Dedifferentiated amniotic fluid mesenchymal stem cell (primary cell): ENCODE measurements at regions not wholly inside any gene's neighbourhood (a gene's known extent, or its start where the extent isn't known, plus 50 kb on each side); places are given as distances from the start of the nearest gene placed in this dataset.

Source experiments
- DNase-seq: peaks from one replicate; pipeline ENCODE4 v3.0.0-alpha.2; 2016; ENCODE audit errors: extremely low spot score

DNA sequence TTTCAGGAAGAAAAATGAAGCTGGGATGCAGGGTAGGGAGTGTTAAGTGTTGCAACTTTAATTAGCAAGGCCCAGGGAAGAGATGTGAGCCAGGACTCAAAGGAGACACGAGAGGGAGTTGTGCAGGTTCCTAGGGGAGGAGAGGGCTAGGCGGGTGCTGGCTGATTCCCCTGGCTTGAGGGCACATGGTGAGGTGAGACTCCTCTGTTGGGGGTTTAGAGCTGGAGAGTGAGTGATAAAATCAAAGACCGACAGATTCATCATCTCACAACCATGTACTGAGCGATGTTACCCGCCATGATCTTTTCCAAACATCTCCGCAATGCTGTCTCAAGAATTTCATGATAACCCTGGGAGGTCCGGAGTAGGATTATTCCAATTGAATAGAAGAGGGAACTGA lies 161.8 kb upstream of the CSF3R start:
- DNase-seq = no peak

DNA sequence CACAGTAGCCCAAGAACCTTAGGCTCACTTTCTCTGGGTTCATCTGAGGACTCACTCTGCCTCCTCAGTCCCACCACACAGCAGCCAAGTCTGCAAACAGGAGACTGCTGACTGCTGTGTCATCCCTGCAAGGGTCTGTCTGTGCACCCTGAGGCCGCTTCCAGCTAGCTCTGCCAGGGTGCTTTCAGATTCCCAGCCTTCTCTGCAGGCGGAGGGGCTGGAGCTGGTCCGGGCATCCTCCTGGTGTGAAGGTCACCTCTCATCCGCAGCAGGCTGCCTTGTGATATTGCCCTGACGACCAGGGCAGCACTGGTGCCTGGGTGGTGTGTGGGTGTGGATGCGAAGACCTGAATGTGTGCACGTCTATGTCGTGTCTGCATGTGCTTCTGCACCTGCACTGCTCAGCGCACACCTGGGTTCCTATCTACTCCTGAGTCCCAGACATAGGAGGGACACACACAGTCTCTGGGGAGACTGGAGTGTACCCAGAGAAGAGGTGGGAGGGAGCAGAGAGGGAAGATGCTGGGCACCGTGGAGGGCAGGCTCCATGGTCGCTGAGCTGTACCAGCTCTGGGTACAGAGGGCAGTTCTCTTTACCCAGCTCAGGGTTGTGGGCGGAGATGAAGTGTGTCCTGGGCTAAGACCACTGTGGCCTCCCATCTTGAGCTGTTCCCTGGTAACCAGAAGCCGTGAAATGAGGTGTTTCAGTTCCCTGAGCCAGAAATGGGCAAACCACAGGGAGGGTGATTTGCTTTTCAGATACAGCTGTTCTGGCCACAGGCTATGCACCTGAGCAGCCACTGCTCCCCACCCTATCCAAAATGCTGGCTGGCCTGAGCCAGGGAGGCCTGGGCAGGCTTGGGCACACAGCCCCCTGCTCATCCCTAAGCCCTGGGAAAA lies 160.9 kb upstream of the CSF3R start:
- DNase-seq = no peak

DNA sequence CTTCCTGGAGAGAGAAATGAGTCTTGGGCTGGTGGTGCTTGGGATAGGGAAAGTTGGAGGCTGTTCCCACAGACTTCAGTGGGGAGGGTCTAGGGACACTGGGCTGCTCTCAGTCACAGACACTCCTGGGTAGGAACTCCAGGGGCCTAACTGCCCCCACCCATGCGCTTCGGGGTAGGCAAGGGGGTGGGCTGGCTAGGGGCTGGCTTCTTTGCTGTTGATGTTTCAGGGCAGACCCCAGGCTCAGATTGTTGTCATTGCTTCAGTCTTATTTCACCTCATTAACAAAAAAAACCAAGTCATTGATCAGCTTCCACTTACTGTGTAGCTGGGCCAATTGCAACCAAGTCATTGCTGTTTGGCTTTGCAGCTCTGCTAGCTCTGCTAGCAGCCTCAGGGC lies 160.1 kb upstream of the CSF3R start:
- DNase-seq = no peak

DNA sequence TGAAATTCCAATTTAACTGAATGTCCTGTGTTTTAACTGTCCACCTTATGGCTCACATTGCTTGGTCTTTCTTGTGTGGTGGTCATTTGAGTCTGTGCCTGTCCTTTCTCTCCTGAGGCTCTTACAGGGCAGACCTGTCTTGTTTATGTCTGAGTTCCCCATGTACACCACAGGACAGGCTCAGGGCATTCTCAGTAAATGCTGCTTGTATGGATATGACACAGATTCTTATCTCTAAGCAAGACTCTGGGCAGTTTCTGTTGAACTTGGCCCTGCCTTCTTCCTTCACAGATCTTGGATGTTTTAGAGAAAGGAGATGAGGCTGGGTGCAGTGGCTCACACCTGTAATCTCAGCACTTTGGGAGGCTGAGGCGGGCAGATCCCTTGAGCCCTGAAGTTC lies 159.1 kb upstream of the CSF3R start:
- DNase-seq = no peak

DNA sequence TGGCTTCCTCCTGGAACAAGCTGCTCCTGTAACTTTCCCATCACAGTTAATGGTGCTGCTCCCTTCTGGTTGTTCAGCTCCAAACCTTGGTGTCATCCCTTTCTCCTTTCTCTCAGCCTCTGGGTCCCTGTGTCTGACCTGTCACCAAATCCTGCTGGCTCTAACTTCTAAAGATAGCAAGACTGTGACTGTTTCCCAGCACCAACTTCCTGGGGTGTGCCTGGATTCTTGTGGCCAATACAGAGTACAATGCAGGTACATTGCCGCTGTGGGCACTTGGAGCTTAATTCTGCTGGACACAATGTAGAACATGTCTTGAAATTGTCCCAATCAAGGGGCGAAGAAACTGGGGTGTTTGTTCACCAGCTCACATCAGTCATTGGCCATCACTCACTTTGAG lies 156.7 kb upstream of the CSF3R start:
- no peak for DNase-seq

DNA sequence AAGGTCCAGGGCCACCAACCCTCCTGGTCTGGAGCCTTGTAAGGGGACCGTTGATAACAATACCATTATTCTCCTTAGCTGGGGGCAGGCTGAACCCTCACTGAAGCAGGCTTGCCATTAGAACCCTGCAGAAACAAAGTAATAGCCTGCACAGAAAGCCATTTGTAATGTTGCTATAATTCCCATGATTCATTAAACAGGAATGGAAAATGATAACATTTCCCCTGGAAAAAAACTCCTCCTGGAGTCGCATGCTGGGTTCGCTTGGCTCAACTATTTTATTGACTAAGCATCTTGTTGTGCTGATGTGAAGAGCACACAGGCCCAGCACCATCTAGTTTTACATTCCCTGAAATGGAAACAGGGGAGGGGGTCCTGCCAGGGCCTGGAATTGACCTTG lies 155.6 kb upstream of the CSF3R start:
- no peak for DNase-seq

DNA sequence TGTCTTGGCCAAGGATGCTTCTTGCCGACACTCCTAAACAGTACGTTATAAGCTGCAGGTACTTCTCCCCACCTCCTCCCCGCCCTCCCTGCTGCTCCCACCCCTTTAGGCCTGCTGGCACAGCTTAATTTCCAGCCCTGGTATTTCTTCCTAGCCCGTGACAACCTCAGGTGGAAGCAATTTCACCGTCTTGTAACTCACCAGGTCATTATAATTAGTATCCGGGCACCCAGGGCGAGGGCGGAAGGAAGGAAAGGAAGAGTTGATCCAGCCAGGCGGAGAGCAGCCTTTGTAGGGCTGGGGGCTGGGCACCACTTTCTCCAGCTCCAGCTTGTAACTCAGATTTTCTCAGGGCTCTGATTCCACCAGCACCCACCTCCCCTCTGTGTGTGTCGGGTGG lies 153.5 kb upstream of the CSF3R start:
- DNase-seq = no peak

DNA sequence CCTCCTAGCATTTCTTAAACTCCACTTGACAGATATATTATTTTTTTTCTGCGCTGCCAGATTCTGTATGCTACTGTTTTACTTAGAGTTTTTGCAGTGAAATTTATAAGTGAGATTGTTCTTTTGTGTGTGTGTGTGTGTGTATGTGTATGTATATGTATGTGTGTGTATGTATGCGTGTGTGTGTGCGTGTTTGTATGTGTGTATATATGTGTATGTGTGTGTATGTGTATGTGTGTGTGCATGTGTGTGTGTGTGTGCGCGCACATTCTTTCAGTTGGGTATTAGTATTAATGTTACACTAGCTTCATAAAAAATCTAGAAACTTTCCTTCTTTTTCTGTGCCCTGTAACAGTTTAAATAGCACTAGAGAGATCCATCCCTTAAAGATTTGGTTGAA lies 152.6 kb upstream of the CSF3R start:
- no peak for DNase-seq

DNA sequence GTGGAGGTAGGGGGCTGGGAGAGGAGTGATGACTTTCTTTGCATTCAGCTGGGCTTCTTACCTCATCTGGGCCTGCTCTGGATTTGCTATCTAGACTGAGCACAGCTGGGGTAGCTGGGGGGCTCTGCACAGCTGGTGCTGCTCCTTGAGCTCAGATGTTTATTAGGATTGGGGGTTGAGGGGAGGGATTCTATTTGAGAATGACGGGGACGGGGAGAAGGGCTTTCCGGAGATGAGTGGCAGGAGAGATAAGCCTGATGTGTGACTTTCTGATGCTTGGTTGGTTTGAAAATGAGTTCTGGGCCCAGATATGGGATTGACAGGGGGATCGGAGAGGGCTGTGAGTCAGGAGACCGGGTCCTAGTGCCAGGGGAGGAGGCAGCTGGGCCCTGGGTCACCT lies 146.1 kb upstream of the CSF3R start:
- no peak for DNase-seq

DNA sequence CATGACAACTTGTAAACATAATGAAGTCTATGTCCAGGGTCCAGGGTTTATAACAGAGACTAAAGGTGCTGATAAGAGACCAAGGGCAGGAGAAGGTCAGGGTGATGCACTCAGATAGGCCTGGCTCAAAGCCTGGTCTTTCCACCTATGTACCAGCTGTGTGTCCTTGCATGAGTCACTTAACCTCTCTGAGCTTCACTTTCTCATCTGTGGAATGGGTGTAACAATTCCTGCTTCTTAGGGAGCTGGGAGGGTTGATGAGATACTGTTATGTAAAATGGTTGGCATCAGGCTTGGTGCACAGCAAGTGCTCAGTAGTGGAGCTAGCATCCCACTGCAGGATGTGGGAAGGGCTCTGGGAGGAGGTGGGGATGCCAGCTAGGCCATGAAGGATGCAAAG lies 143.7 kb upstream of the CSF3R start:
- no peak for DNase-seq

DNA sequence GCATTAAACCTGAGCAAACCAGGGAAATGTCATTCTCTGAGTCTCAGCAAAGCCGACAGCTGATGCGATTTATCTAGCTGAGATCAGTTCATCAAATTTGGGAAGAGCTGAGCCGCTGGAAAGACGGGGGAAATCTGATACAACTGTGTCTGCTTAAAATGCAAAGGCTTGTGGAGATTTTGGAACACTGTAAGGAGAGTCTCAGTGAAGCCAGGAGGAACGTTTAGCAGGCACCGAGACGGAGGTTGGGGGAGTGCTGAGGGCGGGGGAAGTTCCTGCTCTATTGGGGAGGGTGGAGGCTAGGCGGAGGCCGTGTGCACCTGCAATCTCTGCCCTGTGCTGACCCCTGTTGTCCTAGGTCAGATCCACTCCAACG lies 143.2 kb upstream of the CSF3R start:
- DNase-seq = no peak

DNA sequence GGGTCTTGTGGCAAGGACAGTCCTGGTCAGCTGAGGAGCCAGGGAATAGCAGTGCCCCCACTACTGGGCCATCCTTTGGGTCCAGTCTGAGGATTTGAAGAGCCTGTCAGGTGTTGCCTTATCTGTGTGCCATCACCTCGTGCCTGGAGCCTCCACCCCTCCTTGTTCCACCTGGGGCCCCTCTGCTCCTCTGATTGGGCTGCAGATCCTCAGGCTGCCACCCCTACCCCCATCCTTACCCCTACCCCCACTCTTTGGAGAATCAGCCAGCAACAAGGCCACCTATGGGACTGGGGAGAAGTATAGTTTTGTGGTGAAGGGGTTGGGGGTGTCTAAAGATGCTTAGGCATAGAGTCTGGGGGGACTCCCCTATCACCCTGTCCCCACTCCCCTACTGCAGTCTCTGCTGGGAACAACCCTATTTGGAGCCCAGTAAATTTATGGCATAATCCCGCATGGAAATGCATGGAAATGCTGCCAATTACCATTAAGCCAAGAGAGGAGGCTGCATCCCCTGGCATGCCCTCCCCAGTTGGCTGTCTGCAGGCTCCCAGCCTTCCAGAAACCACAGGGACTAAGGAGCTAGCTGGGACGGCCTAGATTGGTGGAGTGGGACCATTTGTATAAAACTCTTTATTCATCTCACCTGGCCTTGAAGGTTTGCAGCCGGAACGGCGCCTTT lies 142.7 kb upstream of the CSF3R start:
- DNase-seq = no peak

DNA sequence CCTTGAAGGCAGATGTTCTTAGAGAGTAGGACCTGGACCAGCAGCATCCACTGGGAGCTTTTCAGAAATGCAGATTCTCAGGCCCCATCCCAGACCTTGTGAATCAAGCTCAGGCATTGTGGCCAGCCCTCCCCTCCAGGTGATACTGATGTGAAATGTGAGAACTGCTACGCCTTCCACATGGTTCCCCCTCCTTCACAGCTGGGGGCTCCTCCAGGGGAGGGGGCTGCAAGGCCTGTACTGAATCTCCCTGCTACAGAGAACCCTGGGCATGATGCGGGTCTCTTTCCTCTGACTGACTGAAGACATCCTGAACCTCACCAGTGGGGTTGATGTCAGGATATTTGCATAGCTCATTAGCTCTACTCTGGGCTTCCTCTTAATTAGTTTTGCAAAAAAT lies 141.8 kb upstream of the CSF3R start:
- no peak for DNase-seq

DNA sequence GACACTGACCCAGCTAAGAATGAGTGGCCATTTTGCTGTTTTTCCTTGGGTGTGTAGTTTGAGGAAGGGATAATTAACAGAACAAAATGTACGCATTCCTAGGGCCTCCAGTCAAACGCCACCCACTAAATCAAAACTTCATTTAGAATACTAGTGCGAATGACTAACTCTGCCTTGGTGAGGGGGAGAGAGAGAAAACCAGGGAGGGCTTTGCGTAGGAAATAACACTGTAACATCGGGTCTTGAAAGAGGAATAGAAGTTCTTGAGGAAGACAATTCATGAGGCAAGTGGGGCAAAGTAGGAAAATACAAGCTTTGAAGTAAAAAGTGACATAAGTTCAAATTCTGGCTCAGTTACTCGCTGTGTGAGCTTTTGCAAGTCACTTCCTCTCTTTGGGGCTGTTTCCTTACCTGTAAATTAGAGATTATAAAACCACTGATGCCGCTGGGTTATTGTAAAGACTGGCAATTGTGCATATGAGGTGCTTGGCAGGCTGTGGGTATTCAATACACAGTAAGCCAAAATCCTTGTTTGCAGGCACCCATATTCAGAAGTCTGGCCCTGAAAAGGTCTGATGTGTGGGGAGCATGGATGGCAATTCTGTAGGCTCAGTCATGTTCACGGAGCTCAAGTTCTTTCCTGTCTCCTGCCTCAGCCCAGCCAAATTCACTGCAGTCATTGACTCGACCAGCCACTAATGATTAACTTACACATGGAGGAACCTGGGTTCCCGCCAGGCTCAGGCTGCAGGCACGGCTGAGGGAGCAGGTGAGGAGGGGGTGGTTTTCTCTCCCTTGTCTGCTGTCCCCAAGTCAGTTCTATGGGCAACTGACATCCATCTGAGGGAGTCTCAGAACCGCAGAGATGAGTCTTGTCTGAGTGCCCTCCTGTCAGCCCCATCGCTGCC lies 140.3 kb upstream of the CSF3R start:
- DNase-seq = no peak

DNA sequence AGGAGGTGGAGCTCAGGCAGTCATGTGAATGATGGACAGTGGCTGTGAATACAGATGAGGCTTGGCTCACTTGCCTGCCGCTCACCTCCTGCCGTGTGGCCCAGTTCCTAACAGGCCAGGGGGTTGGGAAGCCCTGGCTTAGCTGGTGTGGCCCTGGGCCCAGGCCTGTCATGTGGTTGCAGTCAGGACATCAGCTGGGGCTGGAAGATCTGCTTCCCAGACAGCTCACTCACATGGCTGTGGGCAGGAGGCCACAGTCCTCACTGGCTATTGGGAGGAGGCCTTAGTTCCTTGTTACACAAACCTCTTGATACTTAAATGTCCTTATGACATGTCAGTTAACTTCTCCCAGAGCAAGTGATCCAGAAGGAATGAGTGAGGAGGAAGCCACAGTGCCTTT lies 138.8 kb upstream of the CSF3R start:
- DNase-seq = no peak

DNA sequence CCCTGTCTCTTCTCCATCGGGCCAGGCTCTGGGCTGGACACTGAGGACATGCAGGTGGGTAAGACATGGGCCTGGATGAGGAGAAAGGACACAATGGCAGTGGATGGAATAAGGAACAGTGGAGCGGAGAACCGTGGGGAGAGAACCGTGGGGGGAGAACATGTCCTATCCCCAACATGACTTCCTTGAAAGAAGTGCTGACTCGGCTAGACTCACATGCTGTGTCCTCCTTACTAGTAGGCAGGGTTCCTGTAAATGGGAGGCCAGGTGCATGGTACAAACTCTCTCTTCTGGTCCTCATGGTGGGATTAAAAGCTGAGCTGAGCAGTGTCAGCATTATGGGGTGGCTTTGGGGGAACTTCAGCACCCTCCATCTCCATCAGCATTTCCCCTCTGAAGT lies 137.4 kb upstream of the CSF3R start:
- DNase-seq = no peak

DNA sequence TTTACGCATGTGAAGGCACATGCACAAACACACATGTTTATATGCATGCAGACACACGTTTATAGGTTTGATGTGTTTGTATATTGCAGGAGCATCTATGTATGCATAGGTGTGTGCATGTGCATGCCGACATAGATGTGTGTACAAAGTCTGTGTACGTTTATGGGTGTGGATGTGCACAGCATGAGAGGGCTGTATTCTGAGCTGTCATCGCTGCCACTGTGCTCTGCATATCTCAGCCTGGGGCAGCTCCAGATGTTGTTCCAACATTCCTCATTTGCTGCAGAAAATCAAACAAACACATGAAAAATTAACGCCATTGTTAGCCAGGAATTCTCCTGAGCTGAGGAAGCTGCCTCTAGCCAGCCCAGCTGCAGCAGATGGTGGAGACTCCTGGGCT lies 132.3 kb upstream of the CSF3R start:
- no peak for DNase-seq

DNA sequence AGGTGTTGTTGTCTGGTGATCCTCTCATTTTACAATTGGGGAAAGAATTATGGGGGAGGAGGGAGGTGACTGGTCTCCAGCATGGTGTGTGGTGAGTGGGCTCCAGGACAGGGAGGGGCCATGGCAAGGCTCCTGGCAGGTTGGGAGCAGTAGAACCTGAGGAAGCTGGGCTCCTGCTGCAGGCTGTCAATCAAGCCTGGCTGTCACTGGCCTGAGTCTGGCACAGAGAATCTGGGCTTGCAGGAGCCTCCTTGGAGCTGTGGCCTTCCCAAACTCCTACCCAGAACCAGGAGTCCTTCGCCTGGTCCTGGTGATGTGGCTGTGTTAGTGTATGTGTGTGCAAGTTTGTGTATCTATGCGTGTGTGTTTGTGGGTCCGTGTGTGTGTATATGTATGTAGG lies 131.9 kb upstream of the CSF3R start:
- no peak for DNase-seq

DNA sequence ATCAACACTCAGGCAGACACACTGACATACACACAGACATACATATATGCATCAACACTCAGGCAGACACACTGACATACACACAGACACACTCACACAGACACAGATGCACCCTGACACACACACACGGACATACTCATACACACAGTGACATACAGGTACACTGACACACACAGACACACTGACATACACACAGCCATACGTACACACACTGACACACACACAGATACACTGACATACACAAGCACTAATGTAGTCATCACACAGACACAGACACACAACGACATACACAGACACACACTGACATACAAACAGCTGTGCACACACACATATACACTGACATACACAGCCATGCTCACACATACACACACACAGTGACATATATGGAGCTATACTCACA lies 131.0 kb upstream of the CSF3R start:
- no peak for DNase-seq

DNA sequence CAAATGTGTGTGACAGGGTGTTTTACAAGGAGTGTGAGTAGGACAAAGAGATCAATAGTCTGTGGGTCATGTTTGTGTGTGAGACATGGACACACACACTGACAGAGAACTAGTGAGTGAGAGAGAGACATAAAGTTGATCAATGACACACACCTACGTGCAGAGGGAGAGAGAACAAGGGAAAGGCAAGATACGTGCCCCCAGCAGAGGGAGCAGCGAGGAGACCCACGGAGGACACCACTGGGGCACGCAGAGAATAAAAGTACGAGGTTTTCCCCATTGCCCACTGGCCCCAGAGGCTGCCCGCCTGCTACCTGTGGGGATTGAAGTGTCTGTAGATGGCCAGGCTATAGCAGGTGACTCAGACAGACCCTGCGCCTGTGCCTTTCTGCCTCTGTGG lies 130.2 kb upstream of the CSF3R start:
- no peak for DNase-seq

DNA sequence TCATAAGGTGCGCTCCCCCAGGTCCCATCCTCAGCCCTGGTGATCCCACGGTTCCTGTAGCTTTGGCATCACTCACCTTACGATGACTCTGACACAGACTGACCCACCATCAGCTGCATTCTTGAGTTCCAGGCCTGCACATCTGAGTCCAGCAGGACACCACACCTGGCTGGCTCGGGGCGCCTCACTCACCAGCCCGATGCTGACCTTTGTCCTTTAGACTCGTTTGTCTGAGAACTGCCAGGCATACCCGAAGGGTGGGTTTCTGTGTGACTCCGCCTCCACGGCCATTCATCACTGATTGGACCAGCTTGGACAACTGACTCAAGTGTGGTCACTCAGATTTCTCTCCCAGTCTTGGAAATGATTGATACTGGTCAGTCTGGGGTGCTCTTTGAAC lies 129.4 kb upstream of the CSF3R start:
- DNase-seq = no peak

DNA sequence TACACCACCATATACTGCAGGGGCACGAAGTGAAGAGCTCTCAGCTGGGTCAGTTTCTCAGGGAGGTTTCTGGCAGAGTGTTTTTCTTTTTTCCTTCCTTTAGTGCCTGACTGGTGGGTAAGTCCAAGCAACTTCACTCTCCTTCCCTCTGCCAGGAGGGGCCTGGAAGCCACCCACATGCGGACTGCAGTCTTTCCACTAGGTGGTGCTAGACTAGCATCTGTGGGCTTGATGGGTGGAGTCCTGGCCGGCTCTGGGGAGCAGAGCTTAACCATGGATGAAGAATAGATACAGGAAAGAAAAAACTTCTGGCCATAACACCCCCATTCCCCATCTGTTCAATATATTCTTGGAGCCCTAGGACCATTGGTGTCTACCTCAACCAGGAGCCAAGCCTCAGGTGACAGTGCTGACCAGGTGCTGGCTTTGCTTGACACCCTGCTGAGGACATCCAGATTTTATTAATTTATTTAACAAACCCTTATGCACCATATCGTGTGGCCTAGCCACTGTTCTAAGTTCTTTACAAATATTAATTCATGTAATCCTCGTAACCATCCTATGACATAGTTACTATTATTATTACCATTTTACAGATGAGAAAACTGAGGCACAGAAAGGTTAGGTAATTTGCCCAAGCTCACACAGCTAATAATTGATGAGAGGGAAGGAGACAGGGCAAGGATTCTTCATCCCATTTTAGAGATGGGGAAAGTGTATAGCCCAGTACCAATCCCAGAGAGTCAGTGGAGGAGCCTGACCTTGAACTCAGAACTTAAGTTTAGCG lies 126.7 kb upstream of the CSF3R start:
- DNase-seq = no peak
